ENCODE measurements at regions not wholly inside any gene's neighbourhood (a gene's known extent, or its start where the extent isn't known, plus 50 kb on each side); places are given as distances from the start of the nearest gene placed in this dataset.
"Not testable (repeated sequence)": the region's sequence is repeated elsewhere in the genome, so short reads cannot be mapped to it uniquely, and the experiment has no call there.

DNA sequence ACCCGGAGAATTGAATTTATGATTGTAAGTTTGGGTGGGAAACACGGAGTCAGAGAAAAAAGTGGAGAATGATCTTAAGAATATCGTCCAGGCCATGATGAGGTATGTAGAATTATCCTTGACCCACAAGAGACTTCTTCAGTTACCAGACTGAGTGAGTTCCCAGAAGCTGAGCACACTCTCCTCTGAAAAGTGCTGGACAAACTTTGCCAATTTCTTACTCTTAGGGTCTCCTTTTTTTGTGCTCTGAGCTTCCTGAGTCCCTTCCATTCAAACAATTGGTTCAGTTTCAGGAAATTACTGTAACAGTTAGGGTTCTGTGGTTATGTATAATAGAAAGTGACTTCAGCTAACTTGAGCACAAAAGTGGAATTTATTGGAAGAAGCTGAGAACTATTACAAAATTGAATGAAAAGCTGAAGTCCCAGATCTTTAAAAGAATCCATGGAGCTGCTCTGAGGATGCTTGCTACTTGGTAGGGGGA is 50.6 kb upstream of the EHBP1 start:
- TF ChIP-seq POLR2A (IDR thresholded peaks at IDR 0.05) (no peak), POLR2AphosphoS5 (IDR thresholded peaks at IDR 0.05) (no peak), CTCF (IDR thresholded peaks at IDR 0.05 in 8 of 11, conservative IDR thresholded peaks at IDR 0.05 in 3 of 11) (no peak)
- no peak for DNase-seq
- Histone ChIP-seq H3K36me3 (no peaks in the 10 kb centered on the region), H3K9me3 (no peaks in the 10 kb centered on the region), H3K4me3 (no peak overlapping the region), H3K27ac (no peak overlapping the region), H3K4me1 (peaks cover 0 to 12% (median 4%) of the 10 kb centered on the region in 6 donors), H3K27me3 (replicated peaks in 1 of 7) (no peaks in the 10 kb centered on the region)
- intact Hi-C loops (cut with DNase I; ENCODE audit: low total_unique reads) = no loop called here
- 80 to 92% (median 88%) methylated on average over 3 of the region's 3 CpGs for WGBS, 5 donors

DNA sequence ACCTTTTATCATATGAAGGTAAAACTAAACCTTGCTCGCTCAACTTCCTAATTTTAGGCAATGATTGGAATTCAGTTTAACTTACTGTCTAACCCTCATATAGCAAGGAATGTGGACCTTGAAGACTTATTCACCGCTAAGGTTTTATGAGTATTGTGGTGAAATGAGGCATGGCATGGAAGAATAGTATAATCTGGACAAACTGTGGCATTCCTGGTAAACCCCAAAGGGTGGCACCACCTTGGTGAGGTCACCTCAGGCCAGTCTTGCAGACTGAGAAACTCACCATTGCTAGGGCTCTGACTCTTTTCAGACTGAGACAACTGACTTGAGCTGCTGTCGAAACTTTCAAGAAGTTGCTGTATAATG is 51.1 kb upstream of the EHBP1 start:
- Histone ChIP-seq H3K27me3 (replicated peaks in 1 of 7) (no peaks in the 10 kb centered on the region), H3K9me3 (no peaks in the 10 kb centered on the region), H3K4me3 (no peak overlapping the region), H3K36me3 (no peaks in the 10 kb centered on the region), H3K4me1 (peaks cover 0 to 7% (median 0%) of the 10 kb centered on the region in 6 donors), H3K27ac (no peak overlapping the region)
- 86 to 97% (median 91%) methylated on average over 3 of the region's 3 CpGs for WGBS, 5 donors
- TF ChIP-seq POLR2A (IDR thresholded peaks at IDR 0.05) = no peak
- TF ChIP-seq POLR2AphosphoS5 (IDR thresholded peaks at IDR 0.05) = no peak
- TF ChIP-seq CTCF (IDR thresholded peaks at IDR 0.05 in 8 of 11, conservative IDR thresholded peaks at IDR 0.05 in 3 of 11) = no peak
- DNase-seq = no peak
- intact Hi-C loops (cut with DNase I; ENCODE audit: low total_unique reads) = no loop called here

DNA sequence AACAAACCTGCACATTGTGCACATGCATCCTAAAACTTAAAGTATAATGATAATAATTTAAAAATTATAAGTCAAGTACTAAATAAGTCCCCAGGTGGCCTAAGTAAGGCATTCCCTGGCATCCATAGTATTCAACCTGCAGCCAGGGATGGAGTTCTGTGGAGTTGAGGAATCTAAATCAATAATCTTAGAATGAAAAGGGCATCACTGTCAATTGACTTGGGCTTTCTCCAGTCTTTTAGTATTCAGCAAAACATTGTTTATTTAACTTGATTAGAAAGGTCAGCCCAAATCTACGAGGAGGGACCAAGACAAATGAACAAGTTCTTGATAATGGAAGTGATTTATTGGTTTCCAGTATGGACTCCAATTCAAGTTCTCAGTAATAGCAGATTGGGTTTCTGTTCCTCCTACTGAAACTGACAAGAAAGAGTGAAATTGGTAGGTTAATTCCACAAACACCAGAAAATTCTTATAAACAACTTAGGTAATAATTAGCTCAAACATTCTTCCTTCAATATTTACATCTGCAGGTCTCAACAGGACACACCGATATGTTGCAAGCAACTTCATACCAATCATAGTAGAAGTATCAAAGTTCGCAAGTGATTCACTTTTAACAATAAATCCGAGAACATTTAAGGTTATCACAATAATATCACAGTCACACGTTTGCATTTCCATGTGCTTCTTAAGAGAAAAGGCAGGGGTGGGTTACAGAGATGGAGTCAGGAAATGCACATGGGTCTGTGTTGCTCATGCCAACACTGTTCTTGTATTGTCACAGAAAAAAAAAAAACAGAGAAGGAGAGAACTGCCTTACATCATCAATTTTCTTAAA is 51.7 kb upstream of the EHBP1 start:
- TF ChIP-seq POLR2AphosphoS5 (IDR thresholded peaks at IDR 0.05) = no peak
- TF ChIP-seq CTCF (IDR thresholded peaks at IDR 0.05 in 8 of 11, conservative IDR thresholded peaks at IDR 0.05 in 3 of 11) = no peak
- TF ChIP-seq POLR2A (IDR thresholded peaks at IDR 0.05) = no peak
- DNase-seq = no peak
- Histone ChIP-seq H3K4me1 (peaks cover 0 to 7% (median 0%) of the 10 kb centered on the region in 6 donors), H3K9me3 (no peaks in the 10 kb centered on the region), H3K36me3 (no peaks in the 10 kb centered on the region), H3K4me3 (no peak overlapping the region), H3K27ac (no peak overlapping the region), H3K27me3 (replicated peaks in 1 of 7) (no peaks in the 10 kb centered on the region)
- 78 to 90% (median 81%) methylated on average over 5 of the region's 5 CpGs for WGBS, 5 donors
- intact Hi-C loops (cut with DNase I; ENCODE audit: low total_unique reads) = no loop called here

- WGBS, 5 donors = 75 to 100% (median 82%) methylated on average over 1 to 2 of the region's 2 CpGs
- H3K9me3 ChIP-seq; intact Hi-C loops (cut with DNase I; ENCODE audit: low total_unique reads): not testable (repeated sequence)
These were observed 56.4 kb upstream of the EHBP1 start for GRCh38 chr2:62649087-62649486.

More at GRCh38 chr2:62649087-62649486, 56.4 kb upstream of the EHBP1 start:
- not testable (repeated sequence) for H3K27me3 ChIP-seq (replicated peaks in 1 of 7); H3K36me3 ChIP-seq; H3K4me1 ChIP-seq; DNase-seq; H3K27ac ChIP-seq; H3K4me3 ChIP-seq
